ENCODE measurements at regions not wholly inside any gene's neighbourhood (a gene's known extent, or its start where the extent isn't known, plus 50 kb on each side); places are given as distances from the start of the nearest gene placed in this dataset.

GRCh38 chr20:11112832-11113231 lies 439.0 kb upstream of the JAG1 start:
- H2BK5ac ChIP-seq (ENCODE audit: low read depth, low read length): no peak overlapping the region
- H2BK20ac ChIP-seq (ENCODE audit: low read length): no peak overlapping the region
- no peak overlapping the region for H3K14ac ChIP-seq (ENCODE audit: insufficient read length)
- H4K5ac ChIP-seq (ENCODE audit: insufficient read length, low read depth, low read length): no peak overlapping the region
- no peaks in the 10 kb centered on the region for H3K9me3 ChIP-seq (ENCODE audit: insufficient read depth in 2 of 2, low read depth in 1 of 2, low read length in 1 of 2)
- H4K20me1 ChIP-seq (replicated peaks in 1 of 2; ENCODE audit: control insufficient read depth in 1 of 2, insufficient read depth in 2 of 2, low read length in 2 of 2): no peaks in the 10 kb centered on the region
- H3K4me1 ChIP-seq (replicated peaks in 1 of 4; ENCODE audit: control insufficient read depth in 3 of 4, insufficient read depth in 4 of 4, low read length in 3 of 4): peaks cover 0 to 3% (median 0%) of the 10 kb centered on the region in 4 experiments; a peak in 2 of 7 replicates
- H3K27ac ChIP-seq (ENCODE audit: low read depth, low read length): no peak overlapping the region
- H2BK15ac ChIP-seq (ENCODE audit: low read length): no peak overlapping the region
- H3K79me2 ChIP-seq (ENCODE audit: control insufficient read depth in 1 of 2, insufficient read depth in 2 of 2, low read length in 2 of 2): no peaks in the 10 kb centered on the region
- no peak overlapping the region for H3K4me2 ChIP-seq (ENCODE audit: insufficient read depth in 1 of 2, low read depth in 2 of 2, low read length in 2 of 2)
- H3K23ac ChIP-seq (ENCODE audit: insufficient read length): no peak overlapping the region
- no peak overlapping the region for H2AK5ac ChIP-seq (ENCODE audit: low read depth, low read length)
- no peaks in the 10 kb centered on the region for H3K27me3 ChIP-seq (replicated peaks in 1 of 4; ENCODE audit: control insufficient read depth in 3 of 4, extremely low read depth in 1 of 4, insufficient read depth in 3 of 4, low read length in 3 of 4)
- CTCF ChIA-PET (ENCODE audit: partially characterized antibody): no interaction called here
- H3K23me2 ChIP-seq (ENCODE audit: low read depth, low read length): no peaks in the 10 kb centered on the region
- no peak overlapping the region for H3K56ac ChIP-seq (replicated peaks; ENCODE audit: insufficient read length, low read depth, low read length)
- no peak overlapping the region for H3K4me3 ChIP-seq (ENCODE audit: extremely low read depth in 1 of 4, insufficient read depth in 2 of 4, low read depth in 3 of 4, low read length in 4 of 4)
- no peak overlapping the region for H3K18ac ChIP-seq (ENCODE audit: extremely low read depth, low read length)
- no peak overlapping the region for H2BK120ac ChIP-seq (replicated peaks; ENCODE audit: low read depth, low read length)
- no peak for DNase-seq (ENCODE audit: low read depth in 1 of 2, low spot score in 2 of 2)
- no peaks in the 10 kb centered on the region for H3K79me1 ChIP-seq (ENCODE audit: low read depth, low read length)
- no peak overlapping the region for H2AFZ ChIP-seq (ENCODE audit: low read length)
- no peak overlapping the region for H4K91ac ChIP-seq (replicated peaks; ENCODE audit: insufficient read length, low read length)
- H3K4ac ChIP-seq (replicated peaks; ENCODE audit: insufficient read length, low read depth, low read length): no peak overlapping the region
- POLR2A ChIA-PET (ENCODE audit: partially characterized antibody): interaction anchor here (1.0 kb wide), 1 partner anchor 17 kb away, joined by 3 read pairs; no protein-coding TSS in a partner anchor
- no peak overlapping the region for H2BK12ac ChIP-seq (ENCODE audit: low read depth, low read length)
- H4K8ac ChIP-seq (ENCODE audit: extremely low read depth, insufficient read depth, low read length): no peak overlapping the region
- TF ChIP-seq NANOG (IDR thresholded peaks at IDR 0.05; ENCODE audit: insufficient read depth, low read depth, low read length, poor library complexity, severe bottlenecking): no peak
- TF ChIP-seq BCL11A (IDR thresholded peaks at IDR 0.05; ENCODE audit: low read depth in 2 of 2, low read length in 2 of 2): no peak
- TF ChIP-seq RBBP5 (IDR thresholded peaks at IDR 0.05; ENCODE audit: borderline replicate concordance, low read depth, low read length): no peak
- no peak for TF ChIP-seq CREB1 (IDR thresholded peaks at IDR 0.05)
- no peak for TF ChIP-seq MAFK (IDR thresholded peaks at IDR 0.05; ENCODE audit: low read depth, low read length)
- TF ChIP-seq KDM4A (IDR thresholded peaks at IDR 0.05; ENCODE audit: low read depth, low read length, severe bottlenecking): no peak
- no peak for TF ChIP-seq FOSL1 (IDR thresholded peaks at IDR 0.05; ENCODE audit: insufficient read depth, low read depth, low read length)
- TF ChIP-seq JUN (IDR thresholded peaks at IDR 0.05; ENCODE audit: low read depth, low read length): no peak
- TF ChIP-seq BRCA1 (IDR thresholded peaks at IDR 0.05; ENCODE audit: low read depth, low read length): no peak
- TF ChIP-seq RNF2 (IDR thresholded peaks at IDR 0.05; ENCODE audit: borderline replicate concordance, low read depth, low read length, missing control alignments, poor library complexity, severe bottlenecking): no peak
- TF ChIP-seq PHF8 (conservative IDR thresholded peaks at IDR 0.05; ENCODE audit: low read depth, low read length): no peak
- TF ChIP-seq NRF1 (IDR thresholded peaks at IDR 0.05; ENCODE audit: low read depth, low read length): no peak
- no peak for TF ChIP-seq TAF1 (IDR thresholded peaks at IDR 0.05; ENCODE audit: low read depth, low read length)
- TF ChIP-seq SRF (IDR thresholded peaks at IDR 0.05; ENCODE audit: low read depth, low read length): no peak
- no peak for TF ChIP-seq JUND (IDR thresholded peaks at IDR 0.05; ENCODE audit: low read length)
- TF ChIP-seq POLR2AphosphoS5 (IDR thresholded peaks at IDR 0.05; ENCODE audit: low read depth, low read length): no peak
- no peak overlapping the region for H3K9ac ChIP-seq (replicated peaks in 1 of 4; ENCODE audit: extremely low read depth in 1 of 4, low read depth in 3 of 4, low read length in 3 of 4)
- 81% methylated on average over 2 of the region's 2 CpGs; no CpG with 5 or more reads in 1 of the 2 experiments for WGBS, 2 experiments (ENCODE audit: extremely low coverage in 1 of 2, insufficient coverage in 1 of 2, insufficient read length in 1 of 2, insufficient replicate concordance in 2 of 2, low coverage in 1 of 2, low lambda C conversion rate in 2 of 2, missing lambda C conversion rate in 1 of 2)
- H3K36me3 ChIP-seq (ENCODE audit: control insufficient read depth in 2 of 4, insufficient read depth in 4 of 4, low read length in 3 of 4): no peaks in the 10 kb centered on the region
- no peak for FAIRE-seq

Data from H1 (cell line).